ENCODE measurements at regions not wholly inside any gene's neighbourhood (a gene's known extent, or its start where the extent isn't known, plus 50 kb on each side); places are given as distances from the start of the nearest gene placed in this dataset.

GRCh38 chr13:78131346-78131745, 212.7 kb upstream of the EDNRB start:
- TF ChIP-seq EZH2phosphoT487 (IDR thresholded peaks at IDR 0.05; ENCODE audit: insufficient read depth, low read depth), result no peak
- no peak for TF ChIP-seq EZH2 (IDR thresholded peaks at IDR 0.05; ENCODE audit: insufficient read depth, poor library complexity, severe bottlenecking)
- 42 to 53% methylated on average over 2 of the region's 2 CpGs for whole genome bisulfite sequencing, 2 experiments (ENCODE audit: low coverage in 1 of 2, low lambda C conversion rate in 2 of 2, missing lambda C conversion rate in 2 of 2)

GRCh38 chr13:78129823-78130222, 211.2 kb upstream of the EDNRB start:
- no peaks in the 10 kb centered on the region for H3F3A ChIP-seq (ENCODE audit: insufficient read depth)
- H3K27ac ChIP-seq, result no peak overlapping the region
- in situ Hi-C loops (cut with MboI), result no loop called here
- H3K79me2 ChIP-seq (ENCODE audit: insufficient read depth), result no peaks in the 10 kb centered on the region
- H3K9me2 ChIP-seq (ENCODE audit: insufficient read depth), result no peaks in the 10 kb centered on the region
- DNase-seq, result no peak
- H2AFZ ChIP-seq, result no peak overlapping the region
- no peak overlapping the region for H3K4me3 ChIP-seq
- H3K4me1 ChIP-seq (ENCODE audit: insufficient read depth), result no peaks in the 10 kb centered on the region
- H3K27me3 ChIP-seq (replicated peaks; ENCODE audit: insufficient read depth), result peaks cover 43% of the 10 kb centered on the region
- WGBS, 2 experiments (ENCODE audit: low coverage in 1 of 2, low lambda C conversion rate in 2 of 2, missing lambda C conversion rate in 2 of 2), result 25 to 26% methylated on average over 2 of the region's 2 CpGs
- H3K9me3 ChIP-seq (ENCODE audit: low read depth), result no peaks in the 10 kb centered on the region
- no peak overlapping the region for H3K4me2 ChIP-seq (ENCODE audit: unreplicated experiment)
- no peak for TF ChIP-seq EZH2 (IDR thresholded peaks at IDR 0.05; ENCODE audit: insufficient read depth, poor library complexity, severe bottlenecking)
- TF ChIP-seq EZH2phosphoT487 (IDR thresholded peaks at IDR 0.05; ENCODE audit: insufficient read depth, low read depth), result no peak
- H3K9ac ChIP-seq, result no peak overlapping the region
- H3K36me3 ChIP-seq (ENCODE audit: low read depth), result no peaks in the 10 kb centered on the region
- H4K20me1 ChIP-seq (ENCODE audit: insufficient read depth), result no peaks in the 10 kb centered on the region

More at GRCh38 chr13:78131346-78131745, 212.7 kb upstream of the EDNRB start:
- Histone ChIP-seq H3K9ac (no peak overlapping the region), H3K79me2 (ENCODE audit: insufficient read depth) (no peaks in the 10 kb centered on the region), H3K4me2 (ENCODE audit: unreplicated experiment) (no peak overlapping the region), H2AFZ (no peak overlapping the region), H3F3A (ENCODE audit: insufficient read depth) (no peaks in the 10 kb centered on the region), H3K9me2 (ENCODE audit: insufficient read depth) (no peaks in the 10 kb centered on the region), H3K27ac (no peak overlapping the region), H3K36me3 (ENCODE audit: low read depth) (no peaks in the 10 kb centered on the region), H3K4me3 (no peak overlapping the region), H4K20me1 (ENCODE audit: insufficient read depth) (no peaks in the 10 kb centered on the region), H3K9me3 (ENCODE audit: low read depth) (no peaks in the 10 kb centered on the region), H3K4me1 (ENCODE audit: insufficient read depth) (no peaks in the 10 kb centered on the region), H3K27me3 (replicated peaks; ENCODE audit: insufficient read depth) (peaks cover 40% of the 10 kb centered on the region)
- no peak for DNase-seq
- in situ Hi-C loops (cut with MboI), result no loop called here

GRCh38 chr13:78129359-78129758, 210.7 kb upstream of the EDNRB start:
- H3K79me2 ChIP-seq (ENCODE audit: insufficient read depth), result no peaks in the 10 kb centered on the region
- H3K9me2 ChIP-seq (ENCODE audit: insufficient read depth), result no peaks in the 10 kb centered on the region
- H3K9me3 ChIP-seq (ENCODE audit: low read depth), result no peaks in the 10 kb centered on the region
- no peaks in the 10 kb centered on the region for H4K20me1 ChIP-seq (ENCODE audit: insufficient read depth)
- in situ Hi-C loops (cut with MboI), result no loop called here
- H3K36me3 ChIP-seq (ENCODE audit: low read depth), result no peaks in the 10 kb centered on the region
- no peak overlapping the region for H3K4me2 ChIP-seq (ENCODE audit: unreplicated experiment)
- H3K4me1 ChIP-seq (ENCODE audit: insufficient read depth), result no peaks in the 10 kb centered on the region
- DNase-seq, result no peak
- no peak overlapping the region for H3K9ac ChIP-seq
- no peak overlapping the region for H3K27ac ChIP-seq
- TF ChIP-seq EZH2 (IDR thresholded peaks at IDR 0.05; ENCODE audit: insufficient read depth, poor library complexity, severe bottlenecking), result no peak
- no peak for TF ChIP-seq EZH2phosphoT487 (IDR thresholded peaks at IDR 0.05; ENCODE audit: insufficient read depth, low read depth)
- H3F3A ChIP-seq (ENCODE audit: insufficient read depth), result no peaks in the 10 kb centered on the region
- H3K27me3 ChIP-seq (replicated peaks; ENCODE audit: insufficient read depth), result peaks cover 43% of the 10 kb centered on the region
- H2AFZ ChIP-seq, result no peak overlapping the region
- no peak overlapping the region for H3K4me3 ChIP-seq

- no peaks in the 10 kb centered on the region for H4K20me1 ChIP-seq (ENCODE audit: insufficient read depth)
- in situ Hi-C loops (cut with MboI), result loop anchor here (5.0 kb wide), 1 partner anchor 349 kb away; no protein-coding TSS in a partner anchor
- no peaks in the 10 kb centered on the region for H3K9me2 ChIP-seq (ENCODE audit: insufficient read depth)
- H2AFZ ChIP-seq, result peak overlapping the region; percentile 37; the same call in 1 of the 2 replicates
- peak overlapping the region; percentile 44 for H3K4me2 ChIP-seq (ENCODE audit: unreplicated experiment)
- H3K27me3 ChIP-seq (replicated peaks; ENCODE audit: insufficient read depth), result peaks cover 23% of the 10 kb centered on the region
- H3F3A ChIP-seq (ENCODE audit: insufficient read depth), result no peaks in the 10 kb centered on the region
- DNase-seq, result peak; percentile 72
- H3K9me3 ChIP-seq (ENCODE audit: low read depth), result no peaks in the 10 kb centered on the region
- TF ChIP-seq EZH2phosphoT487 (IDR thresholded peaks at IDR 0.05; ENCODE audit: insufficient read depth, low read depth) (no peak), EZH2 (IDR thresholded peaks at IDR 0.05; ENCODE audit: insufficient read depth, poor library complexity, severe bottlenecking) (no peak)
- H3K9ac ChIP-seq, result no peak overlapping the region
- 27 to 28% methylated on average over 13 of the region's 13 CpGs for WGBS, 2 experiments (ENCODE audit: low coverage in 1 of 2, low lambda C conversion rate in 2 of 2, missing lambda C conversion rate in 2 of 2)
- H3K4me1 ChIP-seq (ENCODE audit: insufficient read depth), result no peaks in the 10 kb centered on the region
- H3K27ac ChIP-seq, result no peak overlapping the region
- H3K79me2 ChIP-seq (ENCODE audit: insufficient read depth), result no peaks in the 10 kb centered on the region
- no peak overlapping the region for H3K4me3 ChIP-seq
- no peaks in the 10 kb centered on the region for H3K36me3 ChIP-seq (ENCODE audit: low read depth)
Observed at GRCh38 chr13:78121459-78122348, 203.1 kb upstream of the EDNRB start.

Measured in GM23248 (cell line).